Retina (tissue), 1 donor: ENCODE measurements at regions not wholly inside any gene's neighbourhood (a gene's known extent, or its start where the extent isn't known, plus 50 kb on each side); places are given as distances from the start of the nearest gene placed in this dataset.

ENCODE experiments used
- DNase-seq: peaks from one replicate; pipeline ENCODE4 v3.0.0-alpha.2; 2016

- peak; percentile 88 for DNase-seq
Measured at GRCh38 chr9:6703898-6704639, 53.7 kb upstream of the KDM4C start.

GRCh38 chr9:6702707-6703106 is 55.1 kb upstream of the KDM4C start:
- no peak for DNase-seq

- no peak for DNase-seq
Measured at GRCh38 chr9:6696178-6696577, 50.6 kb upstream of the GLDC start.

GRCh38 chr9:6695121-6695814 is 49.7 kb upstream of the GLDC start:
- no peak for DNase-seq
